GM18498 (cell line): ENCODE measurements at regions not wholly inside any gene's neighbourhood (a gene's known extent, or its start where the extent isn't known, plus 50 kb on each side); places are given as distances from the start of the nearest gene placed in this dataset.
"Not testable (repeated sequence)": the region's sequence is repeated elsewhere in the genome, so short reads cannot be mapped to it uniquely, and the experiment has no call there.

Experiments used
- ATAC-seq: cut with Tn5 transposase; IDR thresholded peaks from one replicate; pipeline ENCODE4 v1.9.1; 2021; ENCODE audit warnings: mild to moderate bottlenecking, moderate library complexity; ENCODE audit not compliant: unreplicated experiment

DNA sequence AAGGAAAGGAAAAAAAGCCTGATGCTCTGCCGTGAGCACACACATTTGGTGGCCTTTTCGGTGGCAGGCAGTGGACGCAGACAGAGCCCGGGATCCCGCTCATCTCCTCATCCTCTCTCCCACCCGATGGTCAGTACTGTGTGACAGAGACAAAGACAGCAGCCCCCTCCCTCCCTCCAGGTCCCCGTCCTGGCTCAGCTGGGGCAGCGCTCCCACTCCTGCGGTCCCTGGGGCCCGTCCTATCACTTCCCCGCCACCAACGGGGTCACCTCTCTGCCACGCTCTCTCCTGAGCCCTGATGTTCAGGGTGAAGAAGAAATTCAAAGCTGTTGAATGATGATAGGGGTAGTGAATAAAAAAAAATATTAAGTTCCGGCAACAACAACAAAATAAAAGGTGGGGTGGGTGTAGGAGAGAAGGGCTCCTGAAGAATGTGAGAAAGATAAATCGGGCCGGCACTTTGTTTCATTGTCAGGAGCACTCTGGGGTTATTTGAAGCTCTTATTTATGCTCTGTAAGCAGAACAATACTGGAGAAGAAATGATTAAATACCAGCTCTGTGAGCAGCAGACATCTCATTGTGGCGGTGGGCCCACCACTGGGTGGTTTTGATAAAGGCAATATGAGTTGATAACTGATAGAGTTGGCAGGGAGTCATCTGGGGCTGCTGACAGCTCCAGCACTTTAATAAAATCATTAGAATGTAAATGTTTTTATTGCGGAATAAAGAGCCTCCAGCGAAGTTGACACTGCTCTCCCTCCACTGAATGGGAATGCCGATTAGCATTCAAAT, 417.7 kb downstream of the IRX1 start:
- ATAC-seq, result no peak

DNA sequence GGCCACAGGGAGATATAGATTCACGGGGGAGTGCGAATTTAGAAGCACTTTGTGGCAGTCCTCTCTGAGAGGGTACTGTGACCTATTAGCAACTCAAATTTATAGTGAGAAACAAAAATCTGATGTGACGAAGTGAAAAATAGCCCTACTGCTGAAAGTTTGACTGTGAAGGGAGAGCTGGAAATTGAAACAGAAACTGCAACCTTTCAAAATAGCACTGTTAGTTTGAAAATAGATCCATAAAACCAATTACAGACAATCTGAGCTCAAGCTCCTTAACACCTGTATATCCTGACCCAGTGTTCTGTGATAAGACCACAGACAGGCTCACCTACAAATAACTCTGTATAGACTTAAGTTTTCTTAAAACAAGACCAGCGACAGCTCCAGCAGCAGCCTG, 420.1 kb downstream of the IRX1 start:
- ATAC-seq, result no peak

GRCh38 chr5:4017076-4017803, 421.6 kb downstream of the IRX1 start:
- ATAC-seq, result no peak

DNA sequence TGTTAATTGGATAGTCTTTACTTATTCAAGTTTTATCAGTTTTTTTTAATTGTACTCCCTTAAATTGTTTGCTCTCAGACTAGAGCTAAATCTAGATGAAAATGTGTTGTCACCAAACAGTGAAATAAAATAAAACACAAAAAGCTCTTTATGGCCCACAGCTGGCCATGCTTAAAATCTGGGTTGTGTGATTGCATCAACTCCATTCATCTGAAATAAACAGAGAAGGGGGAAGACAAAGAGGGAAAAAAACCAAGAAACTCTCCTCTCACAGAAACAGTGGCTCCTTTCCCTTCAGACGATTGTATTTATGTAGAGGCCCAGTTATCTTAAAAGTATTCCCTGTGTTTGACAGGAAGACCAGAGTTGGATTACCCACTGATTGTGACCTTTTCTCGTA, 422.4 kb downstream of the IRX1 start:
- ATAC-seq, result no peak

GRCh38 chr5:4019009-4019769, 423.6 kb downstream of the IRX1 start:
- ATAC-seq, result no peak

DNA sequence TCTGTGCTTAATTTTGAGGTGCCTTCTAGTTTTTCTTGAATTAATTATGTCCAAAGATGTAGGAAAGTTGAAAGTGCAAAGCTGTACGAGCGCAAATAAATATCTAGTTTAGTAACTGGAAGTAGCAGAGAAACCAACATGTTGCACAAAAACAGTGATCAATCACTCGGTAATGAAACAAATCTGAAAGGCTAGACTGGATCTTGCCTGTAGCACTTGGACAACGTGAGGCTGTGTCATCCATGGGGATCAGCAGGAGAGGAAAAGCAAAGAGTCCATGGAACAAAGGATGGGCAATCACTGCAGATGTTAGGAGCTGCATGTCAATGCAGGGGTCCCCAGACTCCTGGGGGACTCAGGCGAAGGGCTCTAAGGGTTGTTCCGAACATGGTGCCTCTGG, 424.2 kb downstream of the IRX1 start:
- no peak for ATAC-seq

- no peak for ATAC-seq
These were observed 424.8 kb downstream of the IRX1 start for GRCh38 chr5:4020400-4020799.

DNA sequence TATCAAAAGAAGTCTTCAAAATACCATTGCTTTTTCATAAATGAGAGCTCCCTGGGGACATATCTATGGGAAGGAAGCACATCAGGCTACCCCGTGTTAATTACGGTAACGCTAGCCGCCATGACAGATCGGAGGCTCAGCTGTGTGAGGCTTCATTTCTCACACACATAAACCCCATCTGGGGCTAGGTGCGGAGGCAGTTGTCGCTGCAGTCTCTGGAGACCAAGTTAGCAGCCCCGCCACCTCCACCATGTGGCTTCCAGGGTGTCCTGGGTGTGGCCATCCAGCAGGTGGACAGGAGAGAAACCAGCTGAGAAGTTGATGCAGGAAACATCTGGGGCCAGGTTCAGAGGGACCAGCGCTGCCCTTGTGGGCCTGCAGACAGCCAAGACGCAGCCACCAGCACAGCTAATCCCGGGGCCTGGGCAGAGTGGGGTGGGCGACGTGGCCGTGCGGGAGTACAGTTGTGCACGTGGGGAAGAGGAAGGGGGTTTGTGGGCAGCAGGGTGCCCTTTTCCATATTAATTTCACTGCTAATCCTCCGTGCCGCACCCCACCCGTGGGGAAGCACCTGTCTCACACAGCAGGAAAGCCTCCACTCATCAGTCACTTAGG, 426.5 kb downstream of the IRX1 start:
- no peak for ATAC-seq

DNA sequence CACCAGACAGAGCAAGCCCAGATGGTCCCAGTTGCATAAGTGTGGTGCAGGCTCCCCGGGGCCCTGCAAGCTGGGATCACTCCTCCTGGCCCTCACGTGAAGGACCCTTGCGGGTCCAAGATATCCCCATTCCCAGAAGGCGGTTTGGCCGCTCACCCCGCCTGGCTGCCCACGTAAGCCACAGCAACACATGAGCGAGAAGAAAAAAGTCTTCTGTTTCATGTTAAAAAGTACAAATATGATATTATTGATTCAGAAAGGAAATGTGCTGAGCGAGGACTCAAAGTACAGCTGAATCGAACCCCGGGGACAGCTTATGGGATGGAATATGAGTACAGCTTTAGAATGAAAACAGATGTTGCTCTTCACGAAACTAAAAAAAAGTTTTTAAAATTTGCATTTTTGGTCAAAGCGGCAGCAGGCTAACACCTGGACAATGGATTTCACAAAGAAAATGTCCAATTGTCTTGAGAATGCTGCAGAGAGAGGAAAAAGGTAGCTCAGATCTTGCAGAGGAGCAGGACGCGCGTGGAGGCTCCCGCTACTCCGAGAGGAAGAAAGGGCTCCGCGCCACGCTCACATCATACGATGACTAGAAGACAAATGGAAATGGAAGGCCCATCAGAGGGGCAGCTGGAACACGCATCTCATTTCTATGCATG, 427.6 kb downstream of the IRX1 start:
- no peak for ATAC-seq

DNA sequence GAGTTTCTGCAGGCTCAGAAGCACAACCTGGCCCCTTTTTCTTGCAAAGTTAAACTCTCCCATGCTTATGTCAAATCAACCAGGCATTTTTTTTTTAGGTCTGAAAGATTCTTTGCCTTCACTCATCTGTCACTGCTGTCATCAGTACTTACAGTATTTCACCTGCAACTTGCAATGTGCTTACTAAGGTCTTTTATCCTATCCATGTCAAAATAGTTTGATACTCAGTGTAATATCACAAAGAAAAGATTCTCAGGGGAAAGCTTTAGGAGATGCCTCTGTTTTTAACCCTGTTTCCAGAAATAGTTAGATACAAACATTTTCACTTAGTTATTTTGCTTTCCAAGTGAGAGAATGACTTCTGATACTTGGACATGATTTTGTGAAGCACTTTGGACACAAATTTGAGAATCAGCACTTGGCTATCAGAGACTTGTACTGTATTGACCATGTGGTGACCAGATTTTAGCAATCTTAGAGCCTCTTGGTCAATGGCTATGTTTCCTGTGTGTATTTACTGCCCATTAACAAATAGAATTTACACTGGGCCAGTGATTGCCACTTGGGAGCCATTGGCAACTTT, 428.2 kb downstream of the IRX1 start:
- no peak for ATAC-seq

DNA sequence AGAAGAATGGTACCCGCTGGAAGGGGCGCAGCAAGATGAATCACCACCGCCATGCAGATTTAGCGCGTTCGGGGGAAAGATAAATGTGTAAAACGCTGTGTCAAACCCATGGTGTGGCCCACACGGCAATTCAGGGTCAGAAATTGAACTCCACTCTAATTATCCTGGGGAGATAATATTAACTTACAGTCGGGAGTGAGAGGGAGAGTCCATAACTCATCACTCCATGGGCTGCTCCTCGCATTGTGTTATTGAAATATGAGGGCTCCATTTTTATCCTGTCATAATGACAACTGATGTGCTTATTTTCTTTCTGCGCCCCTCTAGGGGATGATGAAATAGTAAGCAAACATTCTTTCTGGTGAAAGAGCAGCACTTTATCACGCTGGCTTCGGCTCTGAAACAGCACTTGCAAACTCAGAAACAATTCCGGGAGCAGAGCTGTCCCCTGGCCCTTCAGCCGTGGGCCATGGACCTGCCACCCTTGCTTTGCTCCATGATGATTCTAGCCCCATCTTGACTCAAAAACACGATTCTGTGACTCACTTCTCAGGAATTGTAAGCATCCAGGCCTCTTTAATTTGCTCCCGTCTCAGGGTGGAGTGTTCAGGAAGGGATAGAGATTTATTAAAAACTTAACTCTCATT, 431.6 kb downstream of the IRX1 start:
- no peak for ATAC-seq

DNA sequence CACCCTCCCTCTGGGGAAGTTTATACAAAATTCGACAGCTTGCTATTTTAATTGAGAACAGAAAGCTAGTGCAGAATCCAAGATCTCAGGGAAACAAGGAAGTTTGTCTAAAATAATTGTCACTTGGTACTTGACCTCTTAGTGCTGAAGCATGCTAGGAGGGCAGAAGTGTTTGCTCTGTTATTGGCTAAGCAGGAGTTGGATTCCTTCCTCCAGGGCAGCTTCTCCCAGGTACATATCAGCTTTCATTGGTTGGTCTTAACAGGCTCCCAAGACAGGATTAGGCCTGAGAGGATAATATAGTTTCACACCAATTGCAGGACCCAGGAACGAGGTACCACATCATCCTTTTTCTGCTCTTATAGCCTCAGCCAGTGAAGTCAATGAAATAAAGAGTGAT, 432.8 kb downstream of the IRX1 start:
- ATAC-seq, result no peak

GRCh38 chr5:4033546-4033945, 437.9 kb downstream of the IRX1 start:
- not testable (repeated sequence) for ATAC-seq

- no peak for ATAC-seq
These were observed 441.2 kb downstream of the IRX1 start for GRCh38 chr5:4036861-4037260.

DNA sequence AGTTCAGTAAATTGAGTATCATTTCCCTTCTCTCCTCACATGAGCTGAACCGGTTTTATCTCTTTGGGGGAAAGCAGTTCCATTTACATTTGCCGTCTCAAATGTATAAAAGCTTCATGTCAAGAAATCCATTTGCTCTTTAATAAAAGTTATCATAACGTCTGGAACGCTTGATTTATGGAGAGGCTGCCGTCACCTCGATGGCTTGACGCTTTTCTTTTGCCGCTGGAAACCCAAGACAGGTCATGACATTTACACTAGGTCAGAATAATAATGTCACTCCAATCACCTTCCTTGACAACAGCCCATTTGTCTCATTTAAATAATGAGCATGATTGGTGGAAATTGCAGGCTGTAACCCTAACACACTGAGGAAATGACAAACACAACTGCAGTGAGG, 443.4 kb downstream of the IRX1 start:
- ATAC-seq, result no peak

DNA sequence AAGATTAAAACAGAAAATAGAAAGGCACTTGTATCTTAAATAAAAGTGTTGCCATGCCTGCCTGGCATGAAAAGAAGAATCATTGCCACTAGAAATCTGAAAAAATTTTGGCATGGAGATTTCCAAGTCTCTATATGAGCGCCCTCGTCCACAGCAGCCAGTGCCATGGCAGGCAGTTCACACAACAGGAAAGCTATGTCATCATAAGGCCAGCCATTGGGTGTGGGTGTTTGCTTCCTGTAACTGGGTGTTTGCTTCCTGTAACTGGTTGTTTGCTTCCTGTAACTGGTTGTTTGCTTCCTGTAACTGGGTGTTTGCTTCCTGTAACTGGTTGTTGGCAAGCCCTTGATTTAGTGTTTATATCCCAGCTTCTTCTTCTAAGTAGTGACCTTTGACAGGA, 446.7 kb downstream of the IRX1 start:
- ATAC-seq, result no peak

DNA sequence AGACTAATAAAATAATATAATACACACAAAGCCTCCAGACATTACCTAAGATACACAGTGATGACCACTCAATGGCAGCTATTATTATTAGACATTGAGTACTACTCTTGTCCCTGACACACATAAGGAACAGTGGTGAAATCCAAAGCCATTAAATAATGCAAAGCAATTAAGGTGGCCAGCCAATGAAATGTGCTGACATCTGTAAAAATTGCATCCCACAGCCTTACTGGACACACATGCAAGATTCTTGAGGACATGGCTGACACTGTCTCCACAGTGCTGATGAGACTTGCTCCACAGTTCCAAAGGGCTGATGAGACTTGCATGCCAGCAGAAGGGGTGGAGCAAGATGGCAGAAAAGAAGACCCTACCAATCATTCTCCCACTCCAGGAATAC, 447.5 kb downstream of the IRX1 start:
- no peak for ATAC-seq

GRCh38 chr5:4044881-4045280, 449.2 kb downstream of the IRX1 start:
- no peak for ATAC-seq

DNA sequence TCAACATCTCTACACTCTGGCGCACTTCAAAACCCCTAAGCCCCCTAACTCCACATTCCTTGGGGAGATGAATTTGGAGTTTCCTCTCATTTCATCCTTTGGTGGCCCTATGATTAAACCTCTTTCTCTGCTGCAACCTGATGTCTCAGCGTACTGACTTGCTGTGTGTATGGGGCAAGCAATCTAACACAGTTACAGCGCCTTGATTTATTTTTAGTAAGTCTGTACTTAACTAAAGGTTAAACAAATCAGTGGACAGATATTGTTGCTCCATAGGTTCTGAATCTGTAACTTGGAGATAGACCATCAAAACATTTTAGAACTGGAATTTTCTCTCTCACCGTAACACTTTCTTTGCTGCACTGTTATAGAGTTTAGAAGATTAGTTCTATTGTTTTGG, 452.8 kb downstream of the IRX1 start:
- no peak for ATAC-seq

DNA sequence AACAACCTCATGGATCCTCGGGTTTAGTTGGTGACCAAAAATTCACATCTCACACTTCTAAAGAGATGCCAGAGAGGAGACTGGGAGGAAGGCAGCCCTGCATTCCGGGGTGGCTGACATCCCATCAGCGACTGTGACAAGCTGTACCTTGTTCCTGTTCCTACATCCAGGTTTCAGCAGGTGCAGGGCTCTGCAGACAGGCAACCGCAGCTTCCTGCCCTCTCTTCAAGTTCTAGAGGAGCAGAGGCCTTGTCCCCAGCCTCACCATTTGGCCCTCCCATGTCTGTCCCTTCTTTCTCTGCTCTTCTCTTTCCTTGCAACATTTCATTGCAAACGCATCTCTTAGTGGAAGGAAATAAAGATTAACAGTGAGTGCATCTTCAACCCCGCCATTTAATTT, 454.6 kb downstream of the IRX1 start:
- ATAC-seq, result no peak
